BJ (cell line): ENCODE measurements at regions not wholly inside any gene's neighbourhood (a gene's known extent, or its start where the extent isn't known, plus 50 kb on each side); places are given as distances from the start of the nearest gene placed in this dataset.

ENCODE experiments used
- CTCF ChIA-PET: fragments of 350-600 bp; formaldehyde crosslinking; extraction: SDS; loops from one replicate; lab custom pipeline; 2021; ENCODE audit warnings: antibody characterized with exemption, inconsistent platforms; lab: Yijun Ruan, JAX
- POLR2A ChIA-PET: fragments of 300-600 bp; sonication (Branson Sonifier 250); formaldehyde crosslinking; extraction: SDS; loops from one replicate; lab custom pipeline; 2021; ENCODE audit warnings: antibody characterized with exemption; lab: Charles Lee
- DNase-seq: peaks from one replicate; pipeline ENCODE4 v3.0.0-alpha.2; 2011; ENCODE audit warnings: low read depth
- H3K27me3 ChIP-seq: 2 replicates; pipeline ENCODE4 v1.6.0; 2011; ENCODE audit warnings: low read length; ENCODE audit not compliant: control insufficient read depth, insufficient read depth
- H3K36me3 ChIP-seq: 2 replicates; pipeline ENCODE4 v1.5.1; 2011; ENCODE audit warnings: low read length; ENCODE audit not compliant: control insufficient read depth, insufficient read depth
- H3K4me3 ChIP-seq: 2 replicates; pipeline ENCODE4 v1.5.1; 2011; ENCODE audit warnings: low read depth, mild to moderate bottlenecking, control low read depth, low read length
- CTCF ChIP-seq: IDR thresholded peaks from 2 replicates; pipeline ENCODE4 v1.5.1; 2011; ENCODE audit warnings: low read depth, mild to moderate bottlenecking, control low read depth, inconsistent platforms, low read length, moderate library complexity; ENCODE audit not compliant: insufficient read depth

DNA sequence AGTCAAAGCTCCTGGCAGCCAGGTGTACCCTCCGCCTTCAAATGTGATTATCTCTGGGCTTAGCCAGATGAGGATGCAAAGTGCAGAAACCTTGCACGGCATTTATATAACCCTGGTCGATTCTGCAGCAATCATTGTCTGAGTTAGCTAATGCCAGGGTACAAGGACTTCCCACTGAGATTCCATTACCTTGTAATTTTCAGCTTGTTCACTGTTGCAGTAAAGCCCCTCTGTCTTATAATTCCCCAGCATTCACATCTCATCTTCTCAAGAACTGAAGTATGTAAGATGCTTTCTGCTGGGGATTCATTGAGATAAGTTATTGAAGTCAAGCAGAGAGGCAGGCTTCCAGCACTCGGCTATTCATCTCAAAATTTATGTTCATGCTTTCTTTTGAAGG lies 1090.6 kb upstream of the AUTS2 start:
- TF ChIP-seq CTCF = no peak
- no peaks in the 10 kb centered on the region for H3K27me3 ChIP-seq
- CTCF ChIA-PET = no interaction called here
- POLR2A ChIA-PET = no interaction called here
- no peak overlapping the region for H3K4me3 ChIP-seq
- no peak for DNase-seq
- no peaks in the 10 kb centered on the region for H3K36me3 ChIP-seq

DNA sequence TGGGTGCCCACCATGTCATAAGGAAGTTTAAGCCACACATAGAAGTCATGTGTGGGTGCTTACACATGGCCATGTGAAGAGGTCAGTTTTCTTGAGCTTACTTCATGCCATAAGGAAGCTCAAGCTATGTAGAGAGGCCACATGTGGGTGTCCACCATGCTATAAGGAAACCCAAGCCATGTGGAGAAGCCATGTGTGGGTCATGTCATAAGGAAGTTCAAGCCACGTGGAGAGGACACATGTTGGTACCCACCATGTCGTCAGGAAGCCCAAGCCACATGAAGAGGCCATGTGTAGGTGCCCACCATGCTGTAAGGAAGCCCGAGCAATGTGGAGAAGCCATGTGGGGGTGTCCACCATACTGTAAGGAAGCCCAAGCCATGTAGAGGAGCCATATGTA lies 1089.2 kb upstream of the AUTS2 start:
- CTCF ChIA-PET = no interaction called here
- Histone ChIP-seq H3K27me3 (no peaks in the 10 kb centered on the region), H3K36me3 (no peaks in the 10 kb centered on the region), H3K4me3 (no peak overlapping the region)
- POLR2A ChIA-PET = no interaction called here
- no peak for TF ChIP-seq CTCF
- DNase-seq = no peak

GRCh38 chr7:68509603-68510002 lies 1088.7 kb upstream of the AUTS2 start:
- CTCF ChIA-PET = no interaction called here
- Histone ChIP-seq H3K27me3 (no peaks in the 10 kb centered on the region), H3K4me3 (no peak overlapping the region), H3K36me3 (no peaks in the 10 kb centered on the region)
- TF ChIP-seq CTCF = no peak
- POLR2A ChIA-PET = no interaction called here
- DNase-seq = no peak

GRCh38 chr7:68511281-68511680 lies 1087.0 kb upstream of the AUTS2 start:
- ChIA-PET CTCF (no interaction called here), POLR2A (no interaction called here)
- H3K27me3 ChIP-seq = no peaks in the 10 kb centered on the region
- DNase-seq = no peak
- no peak overlapping the region for H3K4me3 ChIP-seq
- no peak for TF ChIP-seq CTCF
- no peaks in the 10 kb centered on the region for H3K36me3 ChIP-seq

- ChIA-PET POLR2A (no interaction called here), CTCF (no interaction called here)
- no peak for DNase-seq
- TF ChIP-seq CTCF = no peak
- Histone ChIP-seq H3K4me3 (no peak overlapping the region), H3K36me3 (no peaks in the 10 kb centered on the region), H3K27me3 (no peaks in the 10 kb centered on the region)
Observed at GRCh38 chr7:68512466-68512865, 1085.8 kb upstream of the AUTS2 start.
